ENCODE measurements at regions not wholly inside any gene's neighbourhood (a gene's known extent, or its start where the extent isn't known, plus 50 kb on each side); places are given as distances from the start of the nearest gene placed in this dataset.
A peak's percentile ranks its signal among the peaks of the same experiment; 100 is the strongest.
"Not testable (repeated sequence)": the region's sequence is repeated elsewhere in the genome, so short reads cannot be mapped to it uniquely, and the experiment has no call there.

DNA sequence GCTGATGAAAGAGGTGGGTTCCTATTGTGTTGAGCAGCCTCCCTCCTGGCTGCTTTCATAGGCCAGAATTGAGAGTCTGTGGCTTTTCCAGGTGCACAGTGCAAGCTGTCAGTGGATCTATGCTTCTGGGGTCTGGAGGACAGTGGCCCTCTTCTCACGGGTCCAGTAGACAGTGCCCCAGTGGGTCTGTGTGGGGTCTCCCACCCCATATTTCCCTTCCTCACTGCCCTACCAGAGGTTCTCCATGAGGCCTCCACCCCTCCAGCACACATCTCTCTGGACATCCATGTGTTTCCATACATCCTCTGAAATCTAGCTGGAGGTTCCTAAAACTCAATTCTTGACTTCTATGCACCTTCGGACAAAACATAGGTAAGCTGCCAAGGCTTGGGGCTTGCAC, 201.2 kb downstream of the FAM43A start:
- H3K9me3 ChIP-seq (replicated peaks), result peaks cover 9% of the 10 kb centered on the region
- H3K27ac ChIP-seq, result no peak overlapping the region
- no peaks in the 10 kb centered on the region for H3K27me3 ChIP-seq (replicated peaks)
- no peaks in the 10 kb centered on the region for H3K36me3 ChIP-seq
- no peak for DNase-seq (ENCODE audit: low read depth in 1 of 2, low spot score in 2 of 2)
- peaks cover 4% of the 10 kb centered on the region; the same call in 1 of the 2 replicates for H3K4me1 ChIP-seq (replicated peaks)
- H3K4me3 ChIP-seq, result no peak overlapping the region

DNA sequence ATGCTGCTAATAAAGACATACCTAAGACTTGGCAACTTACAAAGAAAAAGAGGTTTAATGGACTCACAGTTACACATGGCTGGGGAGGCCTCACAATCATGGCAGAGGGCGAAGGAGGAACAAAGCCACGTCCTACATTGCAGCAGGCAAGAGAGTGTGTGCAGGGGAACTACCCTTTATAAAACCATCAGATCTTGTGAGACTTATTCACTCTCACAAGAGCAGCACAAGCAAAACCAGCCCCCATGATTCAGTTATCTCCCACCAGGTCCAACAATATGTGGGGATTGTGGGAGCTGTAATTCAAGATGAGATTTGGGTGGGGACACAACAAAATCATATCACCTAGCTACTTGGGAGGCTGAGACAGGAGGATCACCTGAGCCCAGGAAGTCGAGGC, 202.4 kb downstream of the FAM43A start:
- not testable (repeated sequence) for H3K27me3 ChIP-seq (replicated peaks); H3K4me1 ChIP-seq (replicated peaks); H3K27ac ChIP-seq; DNase-seq (ENCODE audit: low read depth in 1 of 2, low spot score in 2 of 2); H3K4me3 ChIP-seq; H3K9me3 ChIP-seq (replicated peaks); H3K36me3 ChIP-seq

DNA sequence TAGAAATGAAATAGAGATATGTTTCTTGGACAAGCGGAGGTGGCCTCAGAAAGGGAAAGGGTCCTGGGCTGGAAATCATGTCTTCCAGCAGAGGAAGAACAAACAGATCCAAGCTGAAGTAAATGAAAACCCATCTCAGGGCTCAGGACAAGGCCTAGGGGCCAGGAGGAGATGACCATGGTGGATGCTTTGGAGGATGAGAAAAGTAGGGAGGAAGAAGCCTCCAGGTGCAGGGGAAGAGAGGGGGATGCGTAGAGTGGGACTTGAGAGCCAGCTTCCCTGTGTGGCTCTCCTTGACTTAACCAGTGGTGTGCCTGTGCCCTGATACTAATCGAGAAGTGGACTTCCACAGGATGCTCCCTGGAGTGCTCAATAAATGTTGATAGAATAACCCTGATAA, 203.2 kb downstream of the FAM43A start:
- no peaks in the 10 kb centered on the region for H3K27me3 ChIP-seq (replicated peaks)
- H3K4me1 ChIP-seq (replicated peaks), result peaks cover 4% of the 10 kb centered on the region; the same call in 1 of the 2 replicates
- no peaks in the 10 kb centered on the region for H3K36me3 ChIP-seq
- H3K27ac ChIP-seq, result no peak overlapping the region
- no peak overlapping the region for H3K4me3 ChIP-seq
- DNase-seq (ENCODE audit: low read depth in 1 of 2, low spot score in 2 of 2), result no peak
- peaks cover 4% of the 10 kb centered on the region for H3K9me3 ChIP-seq (replicated peaks)

DNA sequence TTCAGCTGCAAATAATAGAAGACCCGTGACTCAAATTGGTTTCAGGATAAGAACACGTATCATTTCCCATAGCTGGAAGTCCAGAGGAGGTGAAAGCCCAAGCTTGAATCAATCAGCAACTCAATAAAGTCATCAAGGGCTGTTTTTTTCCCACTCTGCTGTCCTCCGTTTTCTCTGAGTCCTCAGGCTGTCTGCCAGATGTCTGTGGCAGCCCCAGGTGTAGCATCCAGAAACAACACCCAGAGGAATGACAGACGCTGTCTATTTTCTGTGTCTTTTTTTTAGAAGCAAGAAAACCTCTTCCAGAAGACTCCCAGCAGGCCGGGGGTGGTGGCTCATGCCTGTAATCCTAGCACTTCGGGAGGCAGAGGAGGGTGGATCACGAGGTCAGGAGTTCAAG, 204.4 kb downstream of the FAM43A start:
- no peaks in the 10 kb centered on the region for H3K9me3 ChIP-seq (replicated peaks)
- no peaks in the 10 kb centered on the region for H3K27me3 ChIP-seq (replicated peaks)
- no peak overlapping the region for H3K4me3 ChIP-seq
- H3K27ac ChIP-seq, result no peak overlapping the region
- no peaks in the 10 kb centered on the region for H3K4me1 ChIP-seq (replicated peaks)
- no peaks in the 10 kb centered on the region for H3K36me3 ChIP-seq
- no peak for DNase-seq (ENCODE audit: low read depth in 1 of 2, low spot score in 2 of 2)

DNA sequence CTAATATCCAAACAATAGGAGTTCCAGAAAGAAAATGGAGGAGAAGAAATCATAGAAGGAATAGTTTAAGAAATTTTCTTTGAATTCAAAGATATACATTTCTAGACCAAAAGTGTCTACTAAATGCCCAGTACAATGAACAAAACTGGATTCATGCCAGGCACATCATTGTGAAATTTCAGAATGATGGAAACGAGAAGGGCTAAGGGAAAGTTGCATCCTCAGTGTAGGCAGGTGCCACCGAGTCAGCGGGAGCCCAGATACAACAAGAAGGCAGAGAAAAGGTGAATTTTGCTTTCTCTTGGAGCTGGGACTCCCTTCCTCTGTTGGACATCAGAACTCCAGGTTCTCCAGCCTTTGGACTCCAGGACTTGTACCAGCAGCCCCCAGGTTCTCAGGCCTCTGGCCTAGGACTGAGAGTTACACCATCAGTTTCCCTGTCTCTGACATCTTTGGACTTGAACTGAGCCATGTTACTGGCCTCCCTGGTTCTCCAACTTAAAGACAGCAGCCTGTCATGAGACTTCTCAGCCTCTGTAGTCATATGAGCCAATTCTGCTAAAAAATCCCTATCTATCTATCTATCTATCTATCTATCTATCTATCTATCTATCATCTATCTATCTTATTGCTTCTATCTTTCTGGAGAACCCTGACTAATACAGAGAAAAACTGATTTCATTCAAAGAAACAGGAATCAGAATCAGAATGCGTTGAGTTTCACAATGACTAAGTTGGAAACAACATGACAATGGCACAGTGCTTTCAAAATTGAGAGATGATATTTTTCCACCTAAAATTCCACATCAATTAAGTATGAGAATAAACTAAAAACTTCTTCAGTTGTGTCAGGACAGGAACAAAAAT, 207.7 kb downstream of the FAM43A start:
- no peaks in the 10 kb centered on the region for H3K27me3 ChIP-seq (replicated peaks)
- no peaks in the 10 kb centered on the region for H3K9me3 ChIP-seq (replicated peaks)
- DNase-seq (ENCODE audit: low read depth in 1 of 2, low spot score in 2 of 2), result no peak
- H3K36me3 ChIP-seq, result no peaks in the 10 kb centered on the region
- no peaks in the 10 kb centered on the region for H3K4me1 ChIP-seq (replicated peaks)
- no peak overlapping the region for H3K27ac ChIP-seq
- no peak overlapping the region for H3K4me3 ChIP-seq

DNA sequence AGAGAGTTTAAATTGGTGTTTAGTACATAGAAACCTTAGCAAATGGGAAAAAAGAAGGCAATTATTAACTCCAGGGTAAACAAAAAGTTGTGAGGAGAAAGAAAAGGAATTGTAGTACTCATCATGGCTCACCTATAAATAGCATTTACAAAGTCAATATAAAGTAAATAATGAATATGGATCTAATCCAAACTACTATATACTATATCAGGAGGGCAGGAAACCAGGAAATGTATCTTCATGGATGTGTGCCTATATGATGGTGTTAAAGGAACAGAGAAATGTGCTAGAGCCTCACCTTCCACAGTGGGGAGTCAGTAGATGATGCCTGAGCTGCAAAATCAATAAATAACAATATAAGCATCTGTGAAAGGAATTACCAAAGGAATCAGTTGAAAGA, 208.9 kb downstream of the FAM43A start:
- Histone ChIP-seq H3K27me3 (replicated peaks) (no peaks in the 10 kb centered on the region), H3K4me1 (replicated peaks) (no peaks in the 10 kb centered on the region), H3K9me3 (replicated peaks) (no peaks in the 10 kb centered on the region), H3K36me3 (no peaks in the 10 kb centered on the region), H3K27ac (no peak overlapping the region), H3K4me3 (no peak overlapping the region)
- no peak for DNase-seq (ENCODE audit: low read depth in 1 of 2, low spot score in 2 of 2)

DNA sequence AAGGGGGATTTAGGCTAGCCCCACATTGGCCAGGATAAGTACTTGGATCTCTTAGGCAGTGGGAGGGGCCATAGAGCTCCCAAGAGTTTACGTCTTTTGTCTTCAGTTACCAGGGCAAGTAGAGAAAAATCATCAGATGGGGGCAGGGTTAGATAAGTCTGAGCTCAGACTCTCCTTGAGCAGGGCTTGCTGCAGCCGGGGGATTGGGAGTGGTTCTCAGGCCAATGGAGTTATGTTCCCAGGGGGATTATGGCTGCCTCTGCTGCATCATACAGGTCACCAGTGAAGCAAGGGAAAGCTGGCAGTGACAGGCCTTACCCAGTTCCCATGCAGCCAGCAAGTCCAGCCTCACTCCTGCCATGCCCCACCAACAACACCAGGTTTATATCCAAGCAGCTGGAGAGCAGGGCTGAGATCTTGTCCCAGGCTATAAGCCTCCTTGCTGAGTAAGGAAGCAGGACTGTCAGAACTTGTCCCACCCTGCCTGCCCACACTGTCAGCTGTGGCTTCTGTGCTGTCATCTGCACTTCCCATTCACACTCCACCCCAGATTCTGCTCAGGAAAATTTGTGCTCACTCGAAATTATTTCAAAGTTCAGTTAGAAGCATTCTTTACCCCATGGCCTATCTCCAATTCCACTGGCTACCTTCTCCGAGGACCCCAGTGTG, 215.3 kb downstream of the FAM43A start:
- no peak overlapping the region for H3K4me3 ChIP-seq
- peaks cover 6% of the 10 kb centered on the region for H3K4me1 ChIP-seq (replicated peaks)
- H3K36me3 ChIP-seq, result no peaks in the 10 kb centered on the region
- no peak overlapping the region for H3K27ac ChIP-seq
- H3K9me3 ChIP-seq (replicated peaks), result no peaks in the 10 kb centered on the region
- no peak for DNase-seq (ENCODE audit: low read depth in 1 of 2, low spot score in 2 of 2)
- H3K27me3 ChIP-seq (replicated peaks), result no peaks in the 10 kb centered on the region

DNA sequence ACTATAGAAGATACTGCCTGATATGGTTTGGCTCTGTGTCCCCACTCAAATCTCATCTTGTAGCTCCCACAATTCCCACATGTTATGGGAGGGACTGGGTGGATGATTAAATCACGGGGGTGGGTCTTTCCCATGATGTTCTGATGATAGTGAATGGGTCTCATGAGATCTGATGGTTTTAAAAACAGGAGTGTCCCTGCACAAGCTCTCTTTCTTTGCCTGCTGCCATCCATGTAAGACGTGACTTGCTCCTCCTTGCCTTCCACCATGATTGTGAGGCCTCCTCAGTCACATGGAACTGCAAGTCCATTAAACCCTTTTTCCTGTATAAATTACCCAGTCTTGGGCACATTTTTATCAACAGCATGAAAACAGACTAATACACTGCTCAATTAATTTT, 217.8 kb downstream of the FAM43A start:
- peaks cover 22% of the 10 kb centered on the region for H3K4me1 ChIP-seq (replicated peaks)
- H3K9me3 ChIP-seq (replicated peaks); H3K36me3 ChIP-seq; H3K27ac ChIP-seq; DNase-seq (ENCODE audit: low read depth in 1 of 2, low spot score in 2 of 2); H3K27me3 ChIP-seq (replicated peaks); H3K4me3 ChIP-seq: not testable (repeated sequence)

DNA sequence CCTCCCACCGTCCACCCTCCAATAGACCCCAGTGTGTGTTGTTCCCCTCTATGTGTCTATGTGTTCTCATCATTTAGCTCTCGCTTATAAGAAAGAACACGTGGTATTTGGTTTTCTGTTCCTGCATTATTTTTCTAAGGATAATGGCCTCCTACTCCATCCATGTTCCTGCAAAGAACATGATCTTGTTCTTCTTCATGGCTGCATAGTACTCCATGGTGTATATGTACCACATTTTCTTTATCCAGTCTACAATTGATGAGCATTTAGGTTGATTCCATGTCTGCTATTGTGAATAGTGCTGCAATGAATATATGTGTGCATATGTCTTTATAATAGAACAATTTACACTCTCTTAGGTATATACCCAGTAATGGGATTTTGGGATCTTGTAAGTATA, 219.3 kb downstream of the FAM43A start:
- not testable (repeated sequence) for H3K27ac ChIP-seq; H3K4me3 ChIP-seq; H3K9me3 ChIP-seq (replicated peaks); DNase-seq (ENCODE audit: low read depth in 1 of 2, low spot score in 2 of 2); H3K27me3 ChIP-seq (replicated peaks); H3K36me3 ChIP-seq
- H3K4me1 ChIP-seq (replicated peaks), result peaks cover 22% of the 10 kb centered on the region

DNA sequence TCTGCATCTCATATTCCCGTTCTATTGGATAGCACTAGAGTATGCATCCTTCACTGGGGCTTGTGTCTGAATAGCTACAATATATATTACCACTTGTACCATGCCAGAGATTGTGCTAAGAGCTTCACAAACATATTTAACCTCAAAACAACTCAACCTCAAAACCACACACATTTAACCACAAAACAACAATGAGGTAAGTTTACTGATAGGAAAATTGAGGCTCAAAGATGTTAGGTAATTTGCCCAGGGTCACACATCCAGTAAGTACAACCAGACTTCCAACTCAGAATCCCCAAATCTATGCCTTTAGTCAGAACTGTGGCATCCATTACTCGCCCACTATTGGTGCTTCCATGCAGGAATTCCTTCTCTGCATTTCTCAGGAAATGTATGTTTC, 220.0 kb downstream of the FAM43A start:
- H3K9me3 ChIP-seq (replicated peaks), result no peaks in the 10 kb centered on the region
- no peak overlapping the region for H3K4me3 ChIP-seq
- H3K4me1 ChIP-seq (replicated peaks), result peaks cover 22% of the 10 kb centered on the region
- peak in 1 of 2 experiments; percentile 50 for DNase-seq (ENCODE audit: low read depth in 1 of 2, low spot score in 2 of 2)
- H3K36me3 ChIP-seq, result no peaks in the 10 kb centered on the region
- no peaks in the 10 kb centered on the region for H3K27me3 ChIP-seq (replicated peaks)
- peak overlapping the region; percentile 22 for H3K27ac ChIP-seq

DNA sequence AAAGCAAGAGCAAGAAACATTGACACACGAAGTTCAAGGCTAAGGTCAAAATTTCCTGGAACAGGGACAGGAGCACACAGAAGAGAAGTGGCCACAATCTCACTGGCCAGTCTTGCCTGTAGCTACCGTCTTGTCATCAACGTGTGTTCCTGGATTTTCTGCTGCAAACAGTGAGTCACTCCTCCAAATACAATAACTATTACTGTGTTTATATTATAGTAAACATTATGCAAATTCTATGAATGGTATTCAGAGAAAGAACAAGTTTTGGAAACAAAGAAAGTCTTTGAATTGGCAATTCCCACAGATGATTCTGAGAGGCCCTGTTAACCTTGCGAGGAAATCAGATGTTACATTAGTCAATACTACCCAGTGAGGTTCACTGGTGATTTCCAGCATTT, 220.5 kb downstream of the FAM43A start:
- H3K36me3 ChIP-seq, result no peaks in the 10 kb centered on the region
- DNase-seq (ENCODE audit: low read depth in 1 of 2, low spot score in 2 of 2), result no peak
- peaks cover 22% of the 10 kb centered on the region for H3K4me1 ChIP-seq (replicated peaks)
- peak overlapping the region; percentile 22 for H3K27ac ChIP-seq
- H3K27me3 ChIP-seq (replicated peaks), result no peaks in the 10 kb centered on the region
- H3K4me3 ChIP-seq, result no peak overlapping the region
- H3K9me3 ChIP-seq (replicated peaks), result no peaks in the 10 kb centered on the region

DNA sequence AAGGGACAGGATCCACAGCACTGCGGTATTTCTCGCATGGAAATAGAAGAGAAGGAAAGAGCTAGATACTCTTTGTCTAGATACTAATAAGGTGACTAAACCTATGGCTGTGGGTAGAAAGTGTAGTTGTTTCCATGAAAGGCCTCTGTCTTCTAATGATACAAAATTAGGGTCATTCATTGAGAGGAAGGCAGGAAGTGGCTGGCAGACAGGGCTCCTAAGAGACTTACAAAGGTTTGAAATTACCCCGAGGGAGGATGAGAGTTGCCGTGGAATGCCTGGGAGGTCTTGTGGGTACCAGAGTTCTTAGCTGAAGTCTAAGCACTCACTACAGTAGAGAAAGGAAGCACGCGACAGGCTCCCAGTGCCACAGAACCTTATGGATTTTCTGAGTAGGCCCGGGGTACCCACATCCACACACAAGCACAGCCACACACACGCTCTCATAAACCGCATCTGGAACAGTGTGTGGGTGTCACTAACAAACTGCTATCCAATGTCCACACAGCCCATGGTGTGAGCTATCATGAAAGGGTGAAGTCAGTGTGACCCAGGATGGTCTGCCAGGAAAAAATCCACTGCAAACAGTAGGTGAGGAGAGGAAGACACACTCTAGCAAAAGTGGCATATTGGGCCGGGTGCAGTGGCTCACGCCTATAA, 221.4 kb downstream of the FAM43A start:
- no peaks in the 10 kb centered on the region for H3K9me3 ChIP-seq (replicated peaks)
- H3K27ac ChIP-seq, result peak overlapping the region; percentile 22
- H3K36me3 ChIP-seq, result no peaks in the 10 kb centered on the region
- no peak overlapping the region for H3K4me3 ChIP-seq
- H3K27me3 ChIP-seq (replicated peaks), result no peaks in the 10 kb centered on the region
- peaks cover 22% of the 10 kb centered on the region for H3K4me1 ChIP-seq (replicated peaks)
- DNase-seq (ENCODE audit: low read depth in 1 of 2, low spot score in 2 of 2), result peak; percentile 65 to 67

DNA sequence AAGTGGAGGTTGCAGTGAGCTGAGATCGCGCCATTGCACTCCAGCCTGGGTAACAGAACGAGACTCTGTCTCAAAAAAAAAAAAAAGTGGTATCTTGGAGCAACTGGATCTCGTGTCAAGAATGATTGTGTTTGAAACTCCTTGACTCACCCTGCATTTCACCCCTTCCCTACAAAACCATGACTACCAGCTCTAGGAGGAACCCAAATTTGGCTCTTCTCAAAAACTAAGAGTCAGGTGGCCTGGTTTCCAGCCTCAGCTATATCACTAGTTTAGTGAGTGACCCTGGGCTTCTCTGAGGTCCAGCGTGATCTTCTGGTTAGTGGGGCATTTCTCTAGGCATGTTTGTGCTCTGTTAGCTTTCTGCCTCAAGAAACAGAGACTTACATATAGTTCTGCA, 222.1 kb downstream of the FAM43A start:
- no peaks in the 10 kb centered on the region for H3K36me3 ChIP-seq
- no peak overlapping the region for H3K4me3 ChIP-seq
- peaks cover 22% of the 10 kb centered on the region for H3K4me1 ChIP-seq (replicated peaks)
- H3K27ac ChIP-seq, result no peak overlapping the region
- no peak for DNase-seq (ENCODE audit: low read depth in 1 of 2, low spot score in 2 of 2)
- H3K9me3 ChIP-seq (replicated peaks), result no peaks in the 10 kb centered on the region
- H3K27me3 ChIP-seq (replicated peaks), result no peaks in the 10 kb centered on the region

DNA sequence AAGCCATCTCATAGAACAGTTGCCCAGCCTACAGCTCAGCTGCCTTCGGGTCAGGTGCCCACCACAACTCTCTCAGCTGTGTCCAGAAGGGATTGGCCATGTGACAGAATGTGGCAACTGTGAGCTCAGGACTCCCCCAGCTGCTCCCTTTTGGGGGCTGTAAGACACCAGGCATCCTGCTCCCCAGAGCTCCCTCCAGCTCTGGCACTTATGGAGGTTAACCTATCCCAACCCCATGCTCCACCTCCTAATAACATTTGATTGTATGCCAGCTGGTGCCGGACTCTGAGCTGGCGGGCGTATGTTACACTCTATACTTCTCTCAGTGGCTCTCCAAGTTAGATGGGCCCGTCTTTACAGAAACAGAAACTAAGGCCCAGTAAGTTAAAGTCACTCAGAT, 222.8 kb downstream of the FAM43A start:
- no peak for DNase-seq (ENCODE audit: low read depth in 1 of 2, low spot score in 2 of 2)
- no peak overlapping the region for H3K4me3 ChIP-seq
- no peaks in the 10 kb centered on the region for H3K36me3 ChIP-seq
- H3K9me3 ChIP-seq (replicated peaks), result no peaks in the 10 kb centered on the region
- no peaks in the 10 kb centered on the region for H3K27me3 ChIP-seq (replicated peaks)
- H3K4me1 ChIP-seq (replicated peaks), result peaks cover 22% of the 10 kb centered on the region
- no peak overlapping the region for H3K27ac ChIP-seq

Measured in SJSA1 (cell line).